Endothelial cell of umbilical vein (primary cell): ENCODE measurements at regions not wholly inside any gene's neighbourhood (a gene's known extent, or its start where the extent isn't known, plus 50 kb on each side); places are given as distances from the start of the nearest gene placed in this dataset.

Experiments used
- CTCF ChIP-seq, 2 donors: IDR thresholded peaks; 1 replicate in 1 of 2; 2 replicates in 1 of 2; pipeline ENCODE4 v1.5.1; 2011; ENCODE audit warnings: low read length in 2 of 2, mild to moderate bottlenecking in 2 of 2, moderate library complexity in 2 of 2, control low read depth in 1 of 2, inconsistent platforms in 1 of 2, low read depth in 1 of 2; ENCODE audit not compliant: insufficient read depth in 1 of 2; ENCODE audit errors: extremely low read depth in 1 of 2
- EZH2 ChIP-seq: IDR thresholded peaks from 2 replicates; pipeline ENCODE4 v1.6.1; 2012; ENCODE audit warnings: borderline replicate concordance, low read depth, mild to moderate bottlenecking, moderate library complexity, low read length, inconsistent platforms; ENCODE audit not compliant: severe bottlenecking
- FOS ChIP-seq: IDR thresholded peaks from 2 replicates; pipeline ENCODE4 v1.6.1; 2011; ENCODE audit warnings: mild to moderate bottlenecking, low read length, moderate library complexity, borderline replicate concordance; ENCODE audit not compliant: insufficient read depth
- GATA2 ChIP-seq: IDR thresholded peaks from 2 replicates; pipeline ENCODE4 v1.7.0; 2011; ENCODE audit warnings: low read depth, mild to moderate bottlenecking, moderate library complexity, mixed read lengths, low read length; ENCODE audit not compliant: insufficient read length, insufficient read depth
- MAX ChIP-seq: IDR thresholded peaks from 2 replicates; pipeline ENCODE4 v1.6.1; 2011; ENCODE audit not compliant: insufficient read depth, insufficient read length
- MYC ChIP-seq: IDR thresholded peaks from one replicate; pipeline ENCODE4 v1.6.1; 2011; ENCODE audit warnings: mild to moderate bottlenecking, low read depth, low read length
- POLR2A ChIP-seq: IDR thresholded peaks from 2 replicates; pipeline ENCODE4 v1.6.1; 2012; ENCODE audit warnings: low read depth, mild to moderate bottlenecking, control low read depth, low read length
- POLR2AphosphoS5 ChIP-seq: IDR thresholded peaks from 2 replicates; pipeline ENCODE4 v1.6.1; 2012; ENCODE audit warnings: low read depth, mild to moderate bottlenecking, control low read depth, low read length, moderate library complexity; ENCODE audit not compliant: insufficient read depth

GRCh38 chr3:118400886-118401285 lies 633.8 kb downstream of the IGSF11 start:
- TF ChIP-seq CTCF (IDR thresholded peaks at IDR 0.05; ENCODE audit: extremely low read depth in 1 of 2, insufficient read depth in 1 of 2, low read depth in 1 of 2, low read length in 2 of 2) (no peak), MYC (no peak), POLR2A (no peak), MAX (no peak), GATA2 (no peak), EZH2 (no peak), POLR2AphosphoS5 (no peak), FOS (no peak)
